ENCODE measurements at regions not wholly inside any gene's neighbourhood (a gene's known extent, or its start where the extent isn't known, plus 50 kb on each side); places are given as distances from the start of the nearest gene placed in this dataset.

DNA sequence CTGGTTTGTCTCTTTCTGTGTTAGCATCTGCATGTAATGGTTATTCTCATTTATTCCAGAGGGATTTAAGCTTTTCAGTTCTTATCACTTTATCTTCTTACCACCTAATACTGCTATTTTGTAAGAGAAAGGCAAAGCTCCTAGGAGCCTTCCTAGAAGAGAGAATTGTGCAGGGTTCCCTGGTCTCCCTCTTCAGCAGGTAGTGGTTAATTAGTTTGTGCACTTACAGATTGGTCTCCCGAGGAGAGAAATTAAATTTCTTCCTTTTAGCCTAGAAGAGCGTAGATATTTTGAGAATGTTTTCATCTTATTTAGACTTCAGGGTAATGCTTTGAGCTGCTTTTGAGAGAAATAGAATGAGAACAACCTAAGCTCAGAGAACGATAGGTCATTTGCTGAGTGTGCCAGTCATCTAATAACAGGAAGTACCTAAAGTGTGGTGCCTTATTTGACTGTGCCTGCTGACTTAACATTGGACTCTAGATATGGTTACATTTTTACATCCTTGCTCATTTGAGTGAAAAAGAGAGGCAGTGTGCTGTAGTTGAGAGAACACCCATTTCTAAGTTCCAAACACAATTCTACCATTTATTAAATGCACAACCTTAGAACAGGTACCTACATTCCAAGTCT lies 651.4 kb downstream of the STK39 start:
- no peak for TF ChIP-seq POLR2A (IDR thresholded peaks at IDR 0.05)
- TF ChIP-seq CTCF (IDR thresholded peaks at IDR 0.05), result no peak
